CD14-positive monocyte (primary cell): ENCODE measurements at regions not wholly inside any gene's neighbourhood (a gene's known extent, or its start where the extent isn't known, plus 50 kb on each side); places are given as distances from the start of the nearest gene placed in this dataset.

Source experiments
- DNase-seq, 3 donors: peaks; one replicate each; pipeline ENCODE4 v3.0.0-alpha.2; 2011 to 2022
- H2AFZ ChIP-seq: 2 replicates; pipeline ENCODE4 v1.6.0; 2012; ENCODE audit warnings: mild to moderate bottlenecking, low read depth, low read length, inconsistent platforms; ENCODE audit not compliant: insufficient read depth, poor library complexity, severe bottlenecking
- H3K27ac ChIP-seq, 2 donors: 1 replicate in 1 of 2; 2 replicates in 1 of 2; pipeline ENCODE4 v1.5.1; 2012 to 2013; ENCODE audit warnings: low read length in 2 of 2, control low read depth in 1 of 2, inconsistent platforms in 1 of 2, low read depth in 1 of 2, mild to moderate bottlenecking in 1 of 2
- H3K27me3 ChIP-seq, 2 donors: one replicate each; pipeline versions ENCODE4 v1.6.0 to v1.6.1; 2011 to 2013; ENCODE audit warnings: low read length in 2 of 2; ENCODE audit not compliant: control insufficient read depth in 2 of 2, insufficient read depth in 2 of 2
- H3K36me3 ChIP-seq, 2 donors: replicated peaks in 1 of 2; 1 replicate in 1 of 2; 2 replicates in 1 of 2; pipeline versions ENCODE4 v1.5.1 to v1.6.1; 2012 to 2013; ENCODE audit warnings: low read length in 2 of 2, control low read depth in 1 of 2, inconsistent platforms in 1 of 2, mild to moderate bottlenecking in 1 of 2; ENCODE audit not compliant: insufficient read depth in 2 of 2, control insufficient read depth in 1 of 2
- H3K4me1 ChIP-seq, 2 donors: 1 replicate in 1 of 2; 2 replicates in 1 of 2; pipeline versions ENCODE4 v1.5.1 to v1.6.1; 2012 to 2013; ENCODE audit warnings: low read length in 2 of 2, control low read depth in 1 of 2, inconsistent platforms in 1 of 2, mild to moderate bottlenecking in 1 of 2, moderate library complexity in 1 of 2; ENCODE audit not compliant: insufficient read depth in 2 of 2, control insufficient read depth in 1 of 2
- H3K4me2 ChIP-seq: replicated peaks from 2 replicates; pipeline ENCODE3; 2012; ENCODE audit warnings: low read length, moderate library complexity, mild to moderate bottlenecking; ENCODE audit not compliant: poor library complexity, severe bottlenecking; ENCODE audit errors: extremely low read depth
- H3K4me3 ChIP-seq, 3 experiments: fragments of 200-600 bp in 1 of 3; sonication (generic) in 1 of 3; replicated peaks in 1 of 3; 1 replicate in 2 of 3; 2 replicates in 1 of 3; pipeline ENCODE4 v1.5.1; 2011 to 2013; ENCODE audit warnings: low read length in 3 of 3, mild to moderate bottlenecking in 3 of 3, control low read depth in 2 of 3, low read depth in 2 of 3, inconsistent platforms in 1 of 3, moderate library complexity in 1 of 3
- H3K79me2 ChIP-seq: 2 replicates; pipeline ENCODE4 v1.6.0; 2012; ENCODE audit warnings: mild to moderate bottlenecking, control low read depth, inconsistent platforms, low read length, moderate library complexity; ENCODE audit not compliant: insufficient read depth
- H3K9ac ChIP-seq: 2 replicates; pipeline ENCODE4 v1.6.0; 2017; ENCODE audit warnings: low read length, mild to moderate bottlenecking; ENCODE audit not compliant: insufficient read depth, poor library complexity, severe bottlenecking
- H3K9me3 ChIP-seq, 2 donors: replicated peaks in 1 of 2; 1 replicate in 1 of 2; 2 replicates in 1 of 2; pipeline versions ENCODE4 v1.5.1 to v1.6.1; 2012 to 2013; ENCODE audit warnings: low read length in 2 of 2, control low read depth in 1 of 2; ENCODE audit not compliant: control insufficient read depth in 1 of 2, insufficient read depth in 1 of 2
- H4K20me1 ChIP-seq: 2 replicates; pipeline ENCODE4 v1.6.0; 2012; ENCODE audit warnings: mild to moderate bottlenecking, low read length, control low read depth, moderate library complexity; ENCODE audit not compliant: insufficient read depth
- H3K27ac Mint-ChIP-seq, 7 donors: one replicate each; pipeline ENCODE4 v1.8.0; 2020; ENCODE audit warnings: mild to moderate bottlenecking in 7 of 7, mixed read lengths in 7 of 7, moderate library complexity in 6 of 7, inconsistent platforms in 2 of 7
- H3K27me3 Mint-ChIP-seq, 3 donors: one replicate each; pipeline ENCODE4 v1.8.0; 2021 to 2022; ENCODE audit warnings: low read depth in 3 of 3, mild to moderate bottlenecking in 3 of 3, mixed read lengths in 3 of 3, moderate library complexity in 3 of 3, inconsistent platforms in 1 of 3
- H3K36me3 Mint-ChIP-seq, 2 donors: one replicate each; pipeline ENCODE4 v1.8.0; 2020; ENCODE audit warnings: mixed read lengths in 2 of 2, inconsistent platforms in 1 of 2, mild to moderate bottlenecking in 1 of 2
- H3K4me1 Mint-ChIP-seq: one replicate; pipeline ENCODE4 v1.8.0; 2020; ENCODE audit warnings: mild to moderate bottlenecking, mixed read lengths
- H3K4me3 Mint-ChIP-seq, 2 donors: one replicate each; pipeline ENCODE4 v1.8.0; 2020; ENCODE audit warnings: mild to moderate bottlenecking in 2 of 2, mixed read lengths in 2 of 2, moderate library complexity in 1 of 2
- H3K9me3 Mint-ChIP-seq, 7 donors: one replicate each; pipeline ENCODE4 v1.8.0; 2020 to 2022; ENCODE audit warnings: mixed read lengths in 7 of 7, mild to moderate bottlenecking in 6 of 7, moderate library complexity in 6 of 7, inconsistent platforms in 2 of 7
- CTCF ChIP-seq: fragments of 200-600 bp; IDR thresholded peaks from one replicate; pipeline ENCODE4 v1.8.0; 2022; ENCODE audit warnings: antibody characterized with exemption, mild to moderate bottlenecking
- WGBS: methylation state at CpG from one replicate; pipeline ENCODE4 v1.1.5; 2013; ENCODE audit warnings: missing lambda C conversion rate; ENCODE audit not compliant: insufficient coverage; 5-methylcytosine and 5-hydroxymethylcytosine counted together
- intact Hi-C, 2 donors: fragments of 100-400 bp; cut with micrococcal nuclease; formaldehyde crosslinking; loops; one replicate each; pipeline versions ENCODE4 v1.15.0 to v1.15.1; 2023

- H3K36me3 Mint-ChIP-seq, result no peaks in the 10 kb centered on the region
- H3K9ac ChIP-seq, result no peak overlapping the region
- no peak overlapping the region for H3K27ac ChIP-seq
- no peak overlapping the region for H2AFZ ChIP-seq
- H3K4me3 ChIP-seq, result no peak overlapping the region
- H4K20me1 ChIP-seq, result no peaks in the 10 kb centered on the region
- 29% methylated on average over 2 of the region's 4 CpGs for WGBS
- TF ChIP-seq CTCF, result no peak
- no peaks in the 10 kb centered on the region for H3K9me3 ChIP-seq
- peaks cover 0 to 2% (median 0%) of the 10 kb centered on the region in 7 donors for H3K9me3 Mint-ChIP-seq
- peaks cover 2 to 4% (median 3%) of the 10 kb centered on the region in 3 donors for H3K27me3 Mint-ChIP-seq
- intact Hi-C loops, result no loop called here
- no peaks in the 10 kb centered on the region for H3K27me3 ChIP-seq
- DNase-seq, result no peak
- H3K79me2 ChIP-seq, result no peaks in the 10 kb centered on the region
- H3K4me1 ChIP-seq, result no peaks in the 10 kb centered on the region
- no peak overlapping the region for H3K4me2 ChIP-seq
- H3K36me3 ChIP-seq, result no peaks in the 10 kb centered on the region
- no peaks in the 10 kb centered on the region for H3K4me1 Mint-ChIP-seq
- no peak overlapping the region for H3K27ac Mint-ChIP-seq
- H3K4me3 Mint-ChIP-seq, result no peak overlapping the region
Measured at GRCh38 chr14:51552768-51553404, 98.8 kb upstream of the FRMD6 start.

- no peak overlapping the region for H2AFZ ChIP-seq
- no peaks in the 10 kb centered on the region for H3K36me3 ChIP-seq
- no peak overlapping the region for H3K4me2 ChIP-seq
- Mint-ChIP-seq H3K36me3 (no peaks in the 10 kb centered on the region), H3K27me3 (peaks cover 1 to 3% (median 2%) of the 10 kb centered on the region in 3 donors), H3K27ac (no peak overlapping the region), H3K9me3 (peaks cover 0 to 2% (median 0%) of the 10 kb centered on the region in 7 donors), H3K4me1 (no peaks in the 10 kb centered on the region), H3K4me3 (no peak overlapping the region)
- no peak overlapping the region for H3K9ac ChIP-seq
- no peaks in the 10 kb centered on the region for H3K9me3 ChIP-seq
- no peak for TF ChIP-seq CTCF
- intact Hi-C loops, result no loop called here
- H3K4me3 ChIP-seq, result no peak overlapping the region
- H3K79me2 ChIP-seq, result no peaks in the 10 kb centered on the region
- DNase-seq, result no peak
- 93% methylated on average over 7 of the region's 8 CpGs for WGBS
- no peaks in the 10 kb centered on the region for H3K4me1 ChIP-seq
- H4K20me1 ChIP-seq, result no peaks in the 10 kb centered on the region
- no peak overlapping the region for H3K27ac ChIP-seq
- no peaks in the 10 kb centered on the region for H3K27me3 ChIP-seq
Measured at GRCh38 chr14:51554339-51554920, 97.3 kb upstream of the FRMD6 start.
